ENCODE measurements at regions not wholly inside any gene's neighbourhood (a gene's known extent, or its start where the extent isn't known, plus 50 kb on each side); places are given as distances from the start of the nearest gene placed in this dataset.
"Not testable (repeated sequence)": the region's sequence is repeated elsewhere in the genome, so short reads cannot be mapped to it uniquely, and the experiment has no call there.

GRCh38 chr18:52087140-52087539 lies 252.9 kb upstream of the DCC start:
- DNase-seq = no peak

- no peak for DNase-seq
Observed at GRCh38 chr18:52090005-52090404, 250.0 kb upstream of the DCC start.

- no peak for DNase-seq
Observed at GRCh38 chr18:52093171-52093570, 246.8 kb upstream of the DCC start.

GRCh38 chr18:52118684-52119083 lies 221.3 kb upstream of the DCC start:
- DNase-seq = no peak

- DNase-seq = no peak
Observed at GRCh38 chr18:52130624-52131301, 209.2 kb upstream of the DCC start.

GRCh38 chr18:52131845-52132244 lies 208.2 kb upstream of the DCC start:
- no peak for DNase-seq

- DNase-seq = no peak
Observed at GRCh38 chr18:52136532-52136931, 203.5 kb upstream of the DCC start.

GRCh38 chr18:52140986-52141385 lies 199.0 kb upstream of the DCC start:
- DNase-seq = no peak

- no peak for DNase-seq
Observed at GRCh38 chr18:52150050-52150449, 189.9 kb upstream of the DCC start.

- DNase-seq = no peak
Observed at GRCh38 chr18:52152036-52152435, 188.0 kb upstream of the DCC start.

- no peak for DNase-seq
Observed at GRCh38 chr18:52156166-52156565, 183.8 kb upstream of the DCC start.

GRCh38 chr18:52160636-52161035 lies 179.4 kb upstream of the DCC start:
- DNase-seq = no peak

- DNase-seq = no peak
Observed at GRCh38 chr18:52163478-52163877, 176.5 kb upstream of the DCC start.

- DNase-seq = not testable (repeated sequence)
Observed at GRCh38 chr18:52168131-52168530, 171.9 kb upstream of the DCC start.

GRCh38 chr18:52174220-52174619 lies 165.8 kb upstream of the DCC start:
- DNase-seq = no peak

- DNase-seq = no peak
Observed at GRCh38 chr18:52175406-52175805, 164.6 kb upstream of the DCC start.

GRCh38 chr18:52183107-52183506 lies 156.9 kb upstream of the DCC start:
- no peak for DNase-seq

GRCh38 chr18:52190195-52190594 lies 149.8 kb upstream of the DCC start:
- DNase-seq = no peak

- DNase-seq = no peak
Observed at GRCh38 chr18:52190631-52191030, 149.4 kb upstream of the DCC start.

GRCh38 chr18:52200406-52200805 lies 139.6 kb upstream of the DCC start:
- DNase-seq = no peak

- no peak for DNase-seq
Observed at GRCh38 chr18:52200921-52201663, 138.9 kb upstream of the DCC start.

- no peak for DNase-seq
Observed at GRCh38 chr18:52208646-52209045, 131.4 kb upstream of the DCC start.

GRCh38 chr18:52216109-52216508 lies 123.9 kb upstream of the DCC start:
- DNase-seq = no peak

GRCh38 chr18:52216666-52217065 lies 123.3 kb upstream of the DCC start:
- no peak for DNase-seq

GRCh38 chr18:52219102-52219501 lies 120.9 kb upstream of the DCC start:
- no peak for DNase-seq

Data from activated CD8-positive, alpha-beta memory T cell treated with anti-CD3 and anti-CD28 coated beads for 24 hours (primary cell).